GM19324 (cell line): ENCODE measurements at regions not wholly inside any gene's neighbourhood (a gene's known extent, or its start where the extent isn't known, plus 50 kb on each side); places are given as distances from the start of the nearest gene placed in this dataset.

Experiments used
- ATAC-seq: cut with Tn5 transposase; IDR thresholded peaks from one replicate; pipeline ENCODE4 v1.9.1; 2021; ENCODE audit warnings: mild to moderate bottlenecking, moderate library complexity; ENCODE audit not compliant: unreplicated experiment, low FRiP score

DNA sequence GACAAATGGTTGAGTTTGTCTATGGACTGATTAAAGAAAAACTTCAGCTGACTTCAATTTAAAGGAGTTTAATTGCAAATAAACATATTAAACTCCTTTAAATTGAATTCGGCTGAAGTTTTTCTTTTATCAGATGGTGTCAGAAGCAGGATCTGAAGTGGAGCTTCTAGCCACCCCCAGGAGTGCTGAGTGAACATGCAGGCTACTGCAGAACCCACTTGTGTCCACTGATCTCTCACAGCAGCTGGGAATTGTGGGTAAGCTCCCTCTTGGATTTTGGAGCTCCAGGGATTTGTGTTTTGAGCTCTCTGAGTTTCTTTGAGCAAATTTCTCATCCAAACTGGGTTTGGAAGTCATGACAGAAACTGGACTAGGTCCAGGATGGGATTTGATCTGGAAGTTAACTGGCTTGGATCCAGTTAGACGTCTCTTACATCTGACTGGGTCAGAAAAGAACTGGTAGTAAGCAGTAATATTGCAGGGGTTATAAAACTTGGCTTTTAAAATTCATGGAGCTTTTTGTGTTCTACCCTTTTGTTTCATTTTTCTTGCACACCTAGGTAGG is 95.8 kb upstream of the UST start:
- ATAC-seq: no peak

DNA sequence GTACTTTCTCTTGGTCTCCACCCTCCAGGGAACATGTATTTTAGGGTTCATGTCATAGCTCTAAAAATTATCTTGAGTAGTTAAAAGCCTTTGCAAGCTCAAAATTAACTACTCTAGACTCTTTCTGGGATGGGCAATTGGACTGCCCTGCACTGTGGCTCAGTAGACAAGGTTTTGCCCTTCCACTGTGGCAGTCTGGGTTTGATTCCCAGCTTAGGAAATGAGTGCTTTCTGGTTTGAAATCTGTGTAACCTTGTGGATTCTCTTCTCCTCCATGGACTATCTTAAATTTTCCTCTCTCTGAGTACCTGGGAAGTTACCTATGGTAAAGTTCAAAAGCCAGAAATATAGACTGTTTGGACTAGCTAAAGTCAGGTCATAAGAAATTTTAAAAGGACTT is 94.6 kb upstream of the UST start:
- no peak for ATAC-seq

DNA sequence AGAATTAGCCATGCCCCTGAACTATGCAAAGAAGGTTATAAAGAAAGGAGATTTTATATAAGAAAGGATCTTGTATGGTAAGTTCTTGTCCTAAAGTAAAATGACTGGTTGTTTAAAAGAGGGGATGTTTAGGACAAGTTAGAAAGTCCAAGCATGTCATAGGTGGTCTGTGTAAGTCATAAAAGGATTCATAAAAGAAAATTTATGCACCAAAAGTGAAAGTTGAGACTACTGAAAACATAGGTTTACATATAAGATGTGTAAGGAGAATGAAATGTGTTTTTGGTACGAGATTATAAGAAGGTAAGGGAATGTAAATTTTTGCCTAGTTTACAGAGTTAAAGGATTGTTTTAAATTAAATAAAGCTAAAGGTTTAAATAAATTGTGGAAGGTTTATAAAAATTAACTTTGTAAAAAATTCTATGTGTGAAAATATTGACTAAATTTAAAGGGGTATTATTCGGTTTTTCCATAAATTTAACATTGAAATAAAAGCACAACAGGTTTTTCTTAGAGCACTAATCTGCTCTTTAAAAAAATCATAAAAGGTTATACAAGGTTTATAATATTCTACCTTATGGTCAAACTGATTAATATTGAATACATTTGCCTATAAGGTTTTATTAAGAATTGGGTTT is 93.6 kb upstream of the UST start:
- ATAC-seq: no peak

- no peak for ATAC-seq
Observed at GRCh38 chr6:148657048-148657447, 89.8 kb upstream of the UST start.

DNA sequence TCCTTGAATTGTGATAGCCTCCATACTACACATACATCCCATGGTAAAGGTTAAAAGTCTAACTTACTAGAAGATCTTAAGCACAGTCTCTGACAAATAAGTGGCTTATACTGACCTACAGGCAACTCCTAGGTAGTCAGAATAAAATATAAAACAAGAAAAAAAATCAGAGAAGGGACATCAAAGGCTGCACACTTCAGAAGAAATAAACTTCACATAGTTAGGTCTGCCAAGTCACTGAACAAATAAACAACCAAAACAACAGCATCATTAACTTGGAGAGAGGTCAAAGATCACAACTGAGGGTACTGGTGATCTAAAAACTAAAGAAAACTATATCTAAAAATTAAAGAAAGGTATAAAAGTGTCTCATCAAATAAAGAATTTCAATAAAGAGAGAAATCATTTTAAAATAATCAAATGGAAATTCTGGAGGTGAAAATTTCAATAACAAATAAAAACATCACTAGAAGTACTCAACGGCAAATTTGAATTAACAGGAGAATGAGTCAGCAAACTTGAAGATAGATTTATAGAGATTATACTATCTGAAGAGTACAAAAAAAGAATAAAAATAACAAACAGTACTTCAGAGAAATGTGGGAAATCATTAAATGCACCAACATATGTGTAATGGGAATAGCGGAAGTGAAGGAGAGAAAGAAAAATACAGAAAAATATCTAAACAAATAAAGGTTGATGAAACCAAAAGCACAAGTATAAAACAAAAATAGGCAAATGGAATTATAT is 88.0 kb upstream of the UST start:
- ATAC-seq: no peak

- ATAC-seq: no peak
Observed at GRCh38 chr6:148667395-148667794, 79.4 kb upstream of the UST start.

GRCh38 chr6:148671085-148671484 is 75.7 kb upstream of the UST start:
- ATAC-seq: no peak

DNA sequence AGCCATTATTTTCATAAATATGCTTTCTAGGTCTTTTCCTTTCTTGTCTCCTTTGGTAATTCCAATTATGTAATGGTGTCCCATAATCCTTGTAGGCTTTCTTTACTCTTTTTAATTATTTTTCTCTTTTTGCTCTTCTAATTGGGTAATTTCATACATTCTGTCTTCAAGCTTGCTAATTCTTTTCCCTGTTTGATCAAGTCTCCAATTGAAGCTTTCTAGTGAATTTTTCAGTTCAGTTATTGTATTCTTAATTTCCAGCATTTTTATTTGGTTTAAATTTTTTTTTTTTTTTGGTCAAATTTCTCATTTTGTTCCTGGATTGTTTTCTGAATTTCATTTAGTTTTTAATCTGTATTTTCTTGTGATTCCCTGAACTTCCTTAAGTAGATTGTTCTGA is 74.9 kb upstream of the UST start:
- no peak for ATAC-seq

DNA sequence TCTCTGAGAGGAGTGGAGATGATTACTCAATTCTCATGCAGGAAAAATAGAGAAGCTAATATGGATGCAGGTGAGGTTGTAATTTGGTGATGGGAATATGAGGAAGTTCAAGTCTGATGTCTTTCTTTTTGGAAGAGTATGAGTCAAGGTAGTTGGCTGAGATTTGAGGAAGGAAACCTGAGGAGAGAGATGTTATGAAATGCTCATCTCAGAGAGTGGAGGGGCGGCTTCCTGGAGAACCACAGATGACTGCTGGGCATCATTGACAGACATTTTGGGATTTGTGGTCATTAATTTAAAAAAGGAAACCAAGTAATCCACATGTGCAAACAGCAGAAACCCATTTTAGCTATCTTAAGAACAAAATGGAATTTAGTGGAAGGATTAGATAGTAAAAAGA is 72.5 kb upstream of the UST start:
- ATAC-seq: no peak

DNA sequence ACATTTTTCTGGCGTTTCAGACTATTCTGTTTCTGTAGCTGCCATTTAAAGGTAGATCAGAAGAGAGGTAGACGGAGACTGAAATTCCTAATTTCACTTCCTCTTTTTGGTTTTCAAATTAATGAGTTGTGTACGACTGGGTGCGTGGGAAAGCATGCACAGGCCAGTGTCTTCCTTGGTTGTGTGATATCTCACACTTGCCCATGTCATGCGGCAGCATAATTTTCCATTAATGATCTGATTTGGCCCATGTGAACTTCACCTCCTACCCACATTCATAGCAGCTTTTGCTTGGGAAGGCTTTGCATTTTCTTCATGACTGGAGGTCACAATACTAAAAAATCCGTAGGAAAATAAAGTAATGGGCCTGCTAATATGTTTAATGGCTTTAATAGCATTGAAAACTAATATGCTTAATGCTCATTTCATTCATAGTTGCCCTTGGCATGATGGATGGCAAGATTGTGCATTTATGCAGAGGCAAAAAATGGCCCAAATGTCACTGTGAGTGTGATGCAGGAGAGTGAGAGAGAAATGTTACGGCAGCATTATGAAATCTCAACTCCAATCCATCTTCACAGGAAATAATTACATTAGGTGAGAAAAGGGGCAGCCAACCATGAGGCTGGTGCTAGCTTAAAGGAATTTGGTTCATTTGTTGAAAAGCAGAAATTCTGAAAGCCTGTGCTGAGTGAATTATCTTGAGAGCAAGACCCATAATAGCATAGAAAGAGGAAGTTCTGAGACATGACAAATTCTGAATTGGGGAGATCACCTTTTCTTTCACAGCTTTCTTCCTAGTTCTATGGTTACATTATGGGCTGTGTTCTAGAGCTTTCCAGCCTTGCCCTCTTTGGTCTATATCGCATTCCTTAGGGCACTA is 69.0 kb upstream of the UST start:
- ATAC-seq: peak; percentile 90

GRCh38 chr6:148678682-148679081 is 68.1 kb upstream of the UST start:
- ATAC-seq: no peak

DNA sequence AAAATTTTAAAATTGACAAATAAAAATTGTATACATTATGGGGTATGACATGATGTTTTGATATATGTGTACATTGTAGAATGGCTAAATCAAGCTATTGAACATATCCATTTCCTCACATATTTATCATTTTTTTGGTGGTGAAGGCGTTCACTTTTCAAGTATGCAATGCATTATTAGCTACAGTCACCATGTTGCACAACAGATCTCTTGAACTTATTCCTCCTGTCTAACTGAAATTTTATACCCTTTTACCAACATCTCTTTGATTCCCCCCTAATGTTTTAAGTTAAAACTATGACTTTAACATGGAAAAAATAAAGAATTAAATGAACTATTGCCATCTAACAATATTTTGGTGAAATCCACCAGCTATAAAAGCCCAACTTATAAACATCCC is 65.2 kb upstream of the UST start:
- no peak for ATAC-seq

DNA sequence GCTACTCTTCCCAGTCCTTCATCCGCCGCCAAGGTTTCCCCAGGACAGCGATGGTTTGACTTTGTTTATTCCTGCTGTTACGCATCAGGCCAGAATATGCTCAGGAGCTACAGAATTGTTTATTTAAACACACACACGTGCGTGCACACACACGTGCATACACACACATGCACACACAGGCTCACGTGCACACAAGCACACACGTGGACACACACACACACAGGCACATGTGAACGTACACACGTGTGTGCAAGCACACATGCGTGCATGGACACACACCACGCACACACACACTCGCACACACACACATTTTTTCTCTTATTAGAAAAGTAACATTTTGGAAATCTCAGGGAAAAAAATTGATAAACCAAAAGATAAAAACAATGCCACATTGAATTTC is 64.6 kb upstream of the UST start:
- ATAC-seq: no peak

DNA sequence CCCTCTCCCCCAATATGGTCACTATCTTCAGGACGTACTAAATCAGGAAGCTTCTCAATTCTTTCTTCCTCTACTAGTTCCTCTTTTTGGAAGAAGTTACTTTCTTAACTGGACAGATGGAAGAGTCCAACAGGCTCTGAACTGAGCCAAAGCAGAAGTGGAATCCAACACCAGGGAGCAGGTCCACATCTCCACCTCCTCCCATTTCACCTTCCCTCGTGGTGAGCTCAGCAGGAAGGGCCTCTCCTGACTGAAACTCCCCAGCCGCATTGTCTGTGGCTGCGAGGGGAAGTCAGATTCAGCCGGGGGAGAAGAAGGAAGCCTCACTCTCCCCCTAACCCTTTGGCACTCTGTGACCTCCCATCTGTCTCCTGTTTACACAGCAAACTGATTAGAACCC is 63.8 kb upstream of the UST start:
- ATAC-seq: no peak

- no peak for ATAC-seq
Observed at GRCh38 chr6:148689168-148689567, 57.7 kb upstream of the UST start.

GRCh38 chr6:148693882-148694484 is 52.8 kb upstream of the UST start:
- no peak for ATAC-seq
